Endodermal cell (in vitro differentiated cells): ENCODE measurements at regions not wholly inside any gene's neighbourhood (a gene's known extent, or its start where the extent isn't known, plus 50 kb on each side); places are given as distances from the start of the nearest gene placed in this dataset.

Experiments
- DNase-seq: peaks from one replicate; pipeline ENCODE4 v3.0.0-alpha.2; 2017
- H3K27ac ChIP-seq: 2 replicates; pipeline ENCODE4 v1.5.1; 2013; ENCODE audit warnings: mild to moderate bottlenecking, low read depth, low read length, moderate library complexity
- H3K27me3 ChIP-seq: 2 replicates; pipeline ENCODE4 v1.6.1; 2013; ENCODE audit warnings: mild to moderate bottlenecking, low read length, moderate library complexity; ENCODE audit not compliant: insufficient read depth, control insufficient read depth, poor library complexity, severe bottlenecking
- H3K36me3 ChIP-seq: 2 replicates; pipeline ENCODE4 v1.7.0; 2013; ENCODE audit warnings: mild to moderate bottlenecking, low read length, moderate library complexity; ENCODE audit not compliant: control insufficient read depth, insufficient read depth
- H3K4me1 ChIP-seq: one replicate; pipeline ENCODE4 v1.7.0; 2013; ENCODE audit warnings: low read length; ENCODE audit not compliant: control insufficient read depth, insufficient read depth
- H3K4me3 ChIP-seq: 2 replicates; pipeline ENCODE4 v1.5.1; 2013; ENCODE audit warnings: mild to moderate bottlenecking, low read length, moderate library complexity
- H3K9ac ChIP-seq: 2 replicates; pipeline ENCODE4 v1.6.1; 2013; ENCODE audit warnings: mild to moderate bottlenecking, low read length, moderate library complexity; ENCODE audit not compliant: poor library complexity, severe bottlenecking; ENCODE audit errors: extremely low read depth
- H3K9me3 ChIP-seq: 2 replicates; pipeline ENCODE4 v1.6.1; 2013; ENCODE audit warnings: mild to moderate bottlenecking, low read length, moderate library complexity; ENCODE audit not compliant: control insufficient read depth
- H3K27ac Mint-ChIP-seq: 2 replicates; pipeline ENCODE4 v1.8.0; 2020; ENCODE audit warnings: mixed read lengths
- H3K27me3 Mint-ChIP-seq: 2 replicates; pipeline ENCODE4 v1.8.0; 2021; ENCODE audit warnings: mild to moderate bottlenecking, mixed read lengths; ENCODE audit not compliant: insufficient read depth
- H3K36me3 Mint-ChIP-seq: 2 replicates; pipeline ENCODE4 v1.8.0; 2020; ENCODE audit warnings: low read depth, mixed read lengths
- H3K4me1 Mint-ChIP-seq: 2 replicates; pipeline ENCODE4 v1.8.0; 2020; ENCODE audit warnings: mixed read lengths
- H3K4me3 Mint-ChIP-seq: 2 replicates; pipeline ENCODE4 v1.8.0; 2020; ENCODE audit warnings: mild to moderate bottlenecking, moderate library complexity, mixed read lengths
- H3K9me3 Mint-ChIP-seq: 2 replicates; pipeline ENCODE4 v1.8.0; 2020; ENCODE audit warnings: mild to moderate bottlenecking, mixed read lengths
- CTCF ChIP-seq: fragments of 200-600 bp; sonication (generic); conservative IDR thresholded peaks from 2 replicates; pipeline ENCODE4 v1.5.0; 2021; ENCODE audit warnings: antibody characterized with exemption, mild to moderate bottlenecking
- WGBS, 2 experiments: methylation state at CpG; one replicate each; pipeline versions ENCODE4 v1.1.5 to v1.1.7; 2013; ENCODE audit warnings: missing lambda C conversion rate in 2 of 2, mixed read lengths in 1 of 2; ENCODE audit not compliant: insufficient coverage in 1 of 2, insufficient read length in 1 of 2; 5-methylcytosine and 5-hydroxymethylcytosine counted together

GRCh38 chr20:20938599-20938998, 167.6 kb downstream of the LINC00237 start:
- TF ChIP-seq CTCF: no peak
- no peak overlapping the region for H3K4me3 Mint-ChIP-seq
- Histone ChIP-seq H3K9ac (no peak overlapping the region), H3K9me3 (no peaks in the 10 kb centered on the region), H3K36me3 (no peaks in the 10 kb centered on the region), H3K4me3 (no peak overlapping the region), H3K4me1 (no peaks in the 10 kb centered on the region), H3K27me3 (no peaks in the 10 kb centered on the region), H3K27ac (no peak overlapping the region)
- H3K27ac Mint-ChIP-seq: no peak overlapping the region
- peaks cover 3% of the 10 kb centered on the region for H3K27me3 Mint-ChIP-seq
- no peaks in the 10 kb centered on the region for H3K36me3 Mint-ChIP-seq
- H3K4me1 Mint-ChIP-seq: no peaks in the 10 kb centered on the region
- WGBS, 2 experiments: 89 to 98% methylated on average over 4 to 5 of the region's 7 CpGs
- no peaks in the 10 kb centered on the region for H3K9me3 Mint-ChIP-seq
- no peak for DNase-seq

- no peaks in the 10 kb centered on the region for H3K36me3 Mint-ChIP-seq
These were observed 168.0 kb downstream of the LINC00237 start for GRCh38 chr20:20938131-20938530.

GRCh38 chr20:20933142-20933958, 172.8 kb downstream of the LINC00237 start:
- WGBS, 2 experiments: 85 to 95% methylated on average over 11 to 19 of the region's 19 CpGs
- H3K27ac Mint-ChIP-seq: no peak overlapping the region
- no peaks in the 10 kb centered on the region for H3K27me3 ChIP-seq
- no peaks in the 10 kb centered on the region for H3K4me1 Mint-ChIP-seq
- H3K9me3 ChIP-seq: no peaks in the 10 kb centered on the region
- peaks cover 12% of the 10 kb centered on the region for H3K27me3 Mint-ChIP-seq
- DNase-seq: no peak
- no peaks in the 10 kb centered on the region for H3K4me1 ChIP-seq
- H3K36me3 ChIP-seq: no peaks in the 10 kb centered on the region
- no peak overlapping the region for H3K4me3 Mint-ChIP-seq
- no peak overlapping the region for H3K9ac ChIP-seq
- H3K9me3 Mint-ChIP-seq: no peaks in the 10 kb centered on the region
- TF ChIP-seq CTCF: no peak
- no peaks in the 10 kb centered on the region for H3K36me3 Mint-ChIP-seq
- H3K27ac ChIP-seq: no peak overlapping the region
- no peak overlapping the region for H3K4me3 ChIP-seq

More at GRCh38 chr20:20938131-20938530, 168.0 kb downstream of the LINC00237 start:
- no peaks in the 10 kb centered on the region for H3K4me1 Mint-ChIP-seq
- Histone ChIP-seq H3K9me3 (no peaks in the 10 kb centered on the region), H3K27me3 (no peaks in the 10 kb centered on the region), H3K27ac (no peak overlapping the region), H3K36me3 (no peaks in the 10 kb centered on the region), H3K4me1 (no peaks in the 10 kb centered on the region), H3K4me3 (no peak overlapping the region), H3K9ac (no peak overlapping the region)
- H3K27ac Mint-ChIP-seq: no peak overlapping the region
- no peak overlapping the region for H3K4me3 Mint-ChIP-seq
- 94 to 100% methylated on average over 1 to 7 of the region's 7 CpGs for WGBS, 2 experiments
- DNase-seq: no peak
- no peak for TF ChIP-seq CTCF
- no peaks in the 10 kb centered on the region for H3K9me3 Mint-ChIP-seq
- peaks cover 3% of the 10 kb centered on the region for H3K27me3 Mint-ChIP-seq
